ENCODE measurements at regions not wholly inside any gene's neighbourhood (a gene's known extent, or its start where the extent isn't known, plus 50 kb on each side); places are given as distances from the start of the nearest gene placed in this dataset.
"Not testable (repeated sequence)": the region's sequence is repeated elsewhere in the genome, so short reads cannot be mapped to it uniquely, and the experiment has no call there.

DNA sequence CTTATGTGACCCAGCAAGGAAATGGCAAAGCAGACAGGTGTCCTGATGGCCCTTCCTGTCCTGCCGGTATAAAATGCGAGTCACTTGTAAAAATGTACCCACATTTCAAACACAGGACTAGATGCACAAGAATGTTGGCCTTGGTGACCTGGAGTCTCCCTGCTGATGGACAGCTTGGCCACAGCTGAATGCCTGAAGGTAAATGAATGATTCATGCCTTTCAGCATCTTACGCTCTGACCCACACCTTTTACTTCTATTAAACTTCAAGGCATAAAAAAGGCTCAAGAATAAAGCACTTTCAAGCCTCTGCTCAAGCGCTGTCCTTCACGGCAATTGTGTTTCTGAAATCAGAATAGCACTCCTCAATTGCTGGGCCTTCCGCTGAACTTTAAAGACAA, 228.0 kb upstream of the SLCO3A1 start:
- no peak for DNase-seq

DNA sequence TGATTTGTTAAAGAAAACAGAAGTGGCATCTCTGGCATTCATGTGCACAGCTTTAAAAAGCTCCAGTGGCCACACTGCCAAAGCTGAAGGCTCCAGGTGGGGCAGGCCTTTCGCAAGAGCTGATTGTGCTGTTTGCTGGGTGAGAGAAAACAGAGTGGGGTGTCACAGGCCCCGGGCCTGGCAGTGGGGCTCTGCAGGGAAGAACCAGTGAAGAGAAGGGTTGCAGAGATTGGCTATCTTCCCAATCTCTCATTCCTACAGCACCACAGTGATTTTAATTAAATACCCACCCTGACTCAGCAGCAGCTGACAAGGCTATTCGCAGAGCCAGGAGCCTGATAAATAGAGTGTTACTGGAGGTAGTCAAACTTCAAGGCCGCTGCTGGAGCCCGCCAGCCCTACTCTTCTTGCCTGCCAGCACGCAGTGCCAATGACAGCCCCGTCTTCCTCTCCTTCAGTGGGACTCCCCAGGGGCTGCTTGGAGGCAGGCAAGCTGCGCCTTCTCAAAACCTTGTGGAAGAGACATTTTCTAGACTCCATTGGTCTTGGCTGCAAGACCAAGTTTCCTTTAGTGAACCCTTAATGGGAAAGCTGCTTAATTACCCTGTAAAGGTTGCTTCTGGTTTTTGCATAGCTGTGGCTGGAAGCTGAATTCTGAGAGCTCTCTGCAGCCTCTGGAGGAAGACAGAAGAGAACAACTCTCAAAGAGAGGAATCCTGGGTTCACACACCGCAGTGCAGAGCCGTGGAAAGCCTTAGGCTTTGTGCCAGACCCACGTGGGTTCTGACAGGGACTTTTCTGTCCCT, 225.8 kb upstream of the SLCO3A1 start:
- DNase-seq, result no peak

DNA sequence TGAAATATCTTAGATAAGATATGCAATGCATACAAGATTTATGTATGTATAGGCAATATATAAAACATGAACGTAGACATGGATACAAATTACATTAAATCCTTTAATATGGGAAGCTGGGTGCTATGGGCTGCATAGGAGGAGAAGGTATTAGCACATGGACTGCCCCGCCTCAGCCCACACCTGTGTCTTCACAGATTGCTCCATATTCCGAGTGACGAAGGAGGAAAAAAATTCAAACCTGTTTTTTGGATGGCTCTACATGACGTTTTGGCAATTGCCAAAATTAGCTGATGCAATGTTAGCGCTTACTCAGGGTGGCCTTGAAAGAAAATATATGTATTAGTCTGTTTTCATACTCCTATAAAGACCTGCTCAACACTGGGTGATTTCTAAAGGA, 223.4 kb upstream of the SLCO3A1 start:
- no peak for DNase-seq

DNA sequence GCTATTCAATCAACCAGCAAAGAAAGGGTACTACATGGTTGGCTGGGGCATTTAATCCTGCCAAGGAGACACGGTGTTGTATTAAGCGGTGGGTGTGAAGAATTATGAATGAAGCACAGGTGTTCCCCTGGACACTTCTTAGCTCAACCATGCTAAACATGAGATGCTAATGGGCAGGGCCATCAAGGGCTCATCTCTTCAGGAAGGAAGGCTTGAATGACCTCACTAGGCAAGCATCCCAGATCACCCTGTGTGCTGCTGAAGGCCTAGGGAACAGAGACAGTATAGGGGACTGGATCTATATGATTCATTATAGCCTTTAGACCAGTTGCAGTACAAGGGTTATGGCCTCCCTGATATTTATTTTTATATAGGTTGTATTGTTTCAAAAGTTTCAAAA, 221.3 kb upstream of the SLCO3A1 start:
- no peak for DNase-seq

DNA sequence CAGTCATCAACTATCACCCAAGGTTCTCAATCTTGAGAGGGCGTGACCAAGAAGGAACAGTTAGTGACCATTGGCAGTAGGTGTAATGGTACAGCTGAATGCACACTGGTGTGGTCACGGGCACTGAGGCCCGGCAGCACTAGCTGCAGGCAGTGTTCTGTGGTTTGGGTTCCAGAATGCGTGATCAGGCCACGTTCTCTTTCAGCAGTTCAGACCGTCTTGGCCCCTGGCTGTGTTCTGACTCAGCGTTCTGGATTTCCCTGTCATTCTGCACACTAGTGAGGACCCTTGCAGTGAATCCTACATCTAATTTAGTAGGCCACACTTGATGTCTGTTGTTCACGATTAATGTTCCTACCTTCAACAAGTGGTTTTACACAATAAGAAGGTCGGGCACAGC, 220.5 kb upstream of the SLCO3A1 start:
- no peak for DNase-seq

DNA sequence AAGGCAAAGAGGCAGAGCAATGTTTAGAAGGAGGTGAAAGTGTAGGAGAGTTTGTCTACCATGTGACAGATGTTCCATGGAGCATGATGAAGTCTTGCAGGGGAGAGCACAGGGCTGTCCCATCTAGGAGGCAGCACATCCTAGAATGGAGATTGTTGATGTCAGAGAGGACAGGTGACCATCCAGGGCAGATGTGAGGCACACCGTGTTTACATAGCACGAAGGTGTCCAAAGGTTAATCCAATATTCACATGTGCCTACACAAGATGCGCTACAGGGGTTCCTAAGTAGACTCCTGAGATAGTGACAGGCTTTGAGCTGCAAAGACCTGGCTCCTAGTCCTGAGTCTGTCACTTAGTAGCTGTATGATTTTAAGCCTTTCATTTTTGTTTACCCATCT, 219.3 kb upstream of the SLCO3A1 start:
- no peak for DNase-seq

DNA sequence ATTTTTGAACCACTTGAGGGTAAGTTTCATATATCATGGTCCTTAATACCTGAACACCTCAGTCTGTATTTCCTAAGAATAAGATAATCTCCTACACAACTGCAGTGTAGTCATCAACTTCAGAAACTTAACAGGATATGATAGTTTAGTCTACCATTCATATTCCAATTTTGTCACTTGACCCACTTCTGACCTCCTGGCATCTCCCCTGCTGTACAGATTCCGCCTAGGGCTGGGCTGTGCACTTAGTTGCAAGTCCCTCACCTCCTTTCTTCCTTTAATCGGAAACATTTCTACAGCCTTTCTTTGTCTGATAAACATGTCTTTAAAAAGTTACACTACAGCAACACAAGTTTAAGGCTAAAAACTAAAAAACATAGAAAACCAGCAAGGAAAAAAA, 218.4 kb upstream of the SLCO3A1 start:
- no peak for DNase-seq

DNA sequence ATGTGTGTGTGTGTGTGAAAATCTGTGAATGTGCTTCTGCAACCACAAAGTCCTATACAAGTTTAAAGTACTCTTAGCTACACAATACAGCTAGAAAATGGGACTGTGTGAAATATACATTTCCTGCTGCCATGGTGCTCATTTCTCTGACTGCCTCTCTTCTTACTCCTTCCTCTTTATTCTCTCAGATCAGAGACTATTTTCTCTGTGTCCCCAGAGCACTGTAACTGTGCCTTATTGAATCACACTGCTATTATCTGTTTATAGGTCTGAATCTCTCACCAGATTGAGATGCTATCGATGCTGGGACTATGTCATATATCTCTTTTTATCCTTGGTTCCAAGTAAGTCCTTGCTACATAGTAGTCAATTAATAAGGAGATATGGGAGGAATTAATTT, 217.9 kb upstream of the SLCO3A1 start:
- DNase-seq, result no peak

DNA sequence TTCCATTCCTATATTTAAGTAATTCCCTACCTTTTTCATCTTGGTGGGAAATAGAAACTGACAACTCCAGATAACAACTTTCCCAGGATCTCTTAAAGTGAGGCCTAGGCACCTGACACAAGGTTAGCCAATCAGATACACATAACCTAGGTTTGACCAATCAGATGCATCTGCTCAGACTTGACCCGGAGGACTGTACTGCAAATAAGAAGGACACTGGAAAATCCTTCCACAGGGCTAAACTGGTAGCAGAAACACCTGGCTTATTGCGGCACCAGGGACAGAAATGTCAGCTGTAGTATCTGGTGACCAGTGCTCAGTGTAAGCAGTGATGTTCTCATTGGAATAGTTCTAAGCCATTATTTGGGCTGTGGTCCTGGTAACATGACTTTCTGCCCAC, 204.5 kb upstream of the SLCO3A1 start:
- DNase-seq, result no peak

DNA sequence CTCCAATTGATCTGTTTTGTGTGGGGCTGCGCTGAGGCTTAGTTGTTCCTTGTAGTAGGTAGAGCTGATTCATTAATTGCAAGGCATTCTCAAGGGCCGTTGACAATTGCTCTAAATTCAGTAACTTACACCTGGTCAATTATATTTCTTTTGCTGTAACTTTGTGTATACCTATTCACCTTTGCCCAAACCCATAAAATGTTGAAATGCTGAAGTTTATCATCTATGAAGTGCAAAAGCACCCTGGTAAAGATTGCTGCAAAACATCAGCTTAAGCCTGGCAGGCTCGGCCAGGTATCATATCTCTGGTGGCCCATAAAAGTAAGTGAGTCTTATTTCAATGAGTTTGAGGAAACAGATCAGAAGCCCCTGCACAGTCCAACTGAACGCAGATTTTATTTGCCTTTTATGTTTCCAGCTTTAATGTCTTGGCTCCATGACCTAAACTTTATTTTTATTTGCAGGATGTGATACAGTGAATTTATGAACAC, 203.6 kb upstream of the SLCO3A1 start:
- DNase-seq, result no peak

DNA sequence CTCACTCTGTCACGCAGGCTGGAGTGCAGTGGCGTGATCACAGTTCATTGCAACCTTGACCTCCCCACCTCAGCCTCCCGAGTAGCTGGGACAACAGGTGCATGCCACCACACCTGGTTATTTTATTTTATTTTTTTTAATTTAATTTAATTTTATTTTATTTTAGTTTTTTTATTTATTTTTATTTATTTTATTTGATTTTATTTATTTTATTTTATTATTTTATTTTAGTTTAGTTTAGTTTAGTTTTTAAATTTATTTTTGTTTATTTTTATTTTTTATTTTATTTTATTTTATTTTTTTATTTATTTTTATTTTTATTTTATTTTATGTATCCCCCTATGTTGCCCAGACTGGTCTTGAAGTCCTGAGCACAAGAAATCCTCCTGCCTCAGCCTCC, 202.3 kb upstream of the SLCO3A1 start:
- DNase-seq, result no peak

DNA sequence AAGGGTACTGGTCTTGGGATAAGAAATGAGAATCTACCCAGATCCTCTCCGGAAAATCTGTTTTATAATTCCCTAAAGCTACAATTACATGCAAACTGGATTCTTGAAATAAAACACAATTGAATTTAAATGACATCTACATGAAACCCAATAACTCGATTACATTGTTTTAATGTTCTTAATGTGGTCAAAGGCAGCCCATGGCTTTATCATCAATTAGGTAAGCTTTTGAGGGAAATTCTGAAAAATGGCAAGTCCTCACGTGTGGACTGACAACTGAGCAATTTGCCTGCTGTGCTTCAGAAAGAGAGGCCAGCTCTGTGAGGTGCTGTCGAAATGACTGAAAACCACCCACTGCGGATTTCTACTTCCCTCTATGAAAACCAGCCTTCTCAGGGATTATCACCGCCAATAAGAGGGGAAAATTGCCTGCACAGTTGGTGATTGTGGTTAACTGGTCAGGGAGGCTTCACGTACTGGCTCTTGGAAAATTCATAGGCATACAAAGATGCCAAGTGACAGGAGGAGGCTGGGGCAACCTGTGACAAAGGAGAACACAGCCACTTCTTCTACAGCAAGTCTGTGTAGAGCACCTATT, 200.8 kb upstream of the SLCO3A1 start:
- DNase-seq, result no peak

DNA sequence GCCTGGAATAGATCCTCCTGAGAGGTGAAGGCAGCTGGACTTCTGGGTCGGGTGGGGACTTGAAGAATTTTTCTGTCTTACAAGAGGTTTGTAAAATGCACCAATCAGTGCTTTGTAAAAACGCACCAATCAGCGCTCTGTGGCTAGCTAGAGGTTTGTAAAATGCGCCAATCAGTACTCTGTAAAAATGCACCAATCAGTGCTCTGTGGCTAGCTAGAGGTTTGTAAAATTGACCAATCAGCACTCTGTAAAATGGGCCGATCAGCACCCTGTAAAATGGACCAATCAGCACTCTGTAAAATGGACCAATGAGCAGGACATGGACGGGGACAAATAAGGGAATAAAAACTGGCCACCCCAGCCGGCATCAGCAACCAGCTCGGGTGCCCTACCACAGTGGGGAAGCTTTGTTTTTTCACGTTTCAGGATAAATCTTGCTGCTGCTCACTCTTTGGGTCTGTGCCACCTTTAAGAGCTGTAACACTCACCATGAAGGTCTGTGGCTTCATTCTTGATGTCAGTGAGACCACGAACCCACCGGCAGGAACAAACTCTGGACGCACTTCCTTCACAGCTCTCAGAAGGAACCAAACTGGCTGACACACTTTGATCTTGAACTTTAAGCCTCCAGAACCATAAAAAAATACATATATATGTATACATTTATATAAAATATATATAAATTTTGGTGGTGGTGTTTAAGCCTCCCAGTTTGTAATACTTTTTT, 197.8 kb upstream of the SLCO3A1 start:
- not testable (repeated sequence) for DNase-seq

DNA sequence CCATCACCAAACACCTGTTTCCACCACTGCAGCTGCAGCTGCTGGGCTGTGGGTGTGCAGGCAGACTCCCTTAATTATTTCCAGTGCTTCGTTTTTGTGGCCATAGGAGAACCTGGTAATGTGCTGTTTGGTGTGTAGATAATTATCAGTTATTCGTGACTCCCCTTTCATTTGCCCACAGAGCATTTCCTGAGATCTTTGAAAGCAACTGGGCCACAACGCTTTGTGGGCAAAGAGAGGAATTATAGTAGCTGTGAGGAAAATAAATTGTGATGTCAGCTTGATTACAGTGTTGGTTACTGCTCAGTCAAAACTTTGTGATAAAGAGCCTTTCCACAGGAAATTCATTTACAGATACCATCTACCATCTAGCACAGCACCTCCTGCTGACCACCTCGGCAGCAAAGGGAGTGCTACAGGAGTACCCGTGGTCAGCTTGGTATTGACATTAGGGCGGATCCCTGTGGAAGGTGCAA, 193.3 kb upstream of the SLCO3A1 start:
- DNase-seq, result no peak

DNA sequence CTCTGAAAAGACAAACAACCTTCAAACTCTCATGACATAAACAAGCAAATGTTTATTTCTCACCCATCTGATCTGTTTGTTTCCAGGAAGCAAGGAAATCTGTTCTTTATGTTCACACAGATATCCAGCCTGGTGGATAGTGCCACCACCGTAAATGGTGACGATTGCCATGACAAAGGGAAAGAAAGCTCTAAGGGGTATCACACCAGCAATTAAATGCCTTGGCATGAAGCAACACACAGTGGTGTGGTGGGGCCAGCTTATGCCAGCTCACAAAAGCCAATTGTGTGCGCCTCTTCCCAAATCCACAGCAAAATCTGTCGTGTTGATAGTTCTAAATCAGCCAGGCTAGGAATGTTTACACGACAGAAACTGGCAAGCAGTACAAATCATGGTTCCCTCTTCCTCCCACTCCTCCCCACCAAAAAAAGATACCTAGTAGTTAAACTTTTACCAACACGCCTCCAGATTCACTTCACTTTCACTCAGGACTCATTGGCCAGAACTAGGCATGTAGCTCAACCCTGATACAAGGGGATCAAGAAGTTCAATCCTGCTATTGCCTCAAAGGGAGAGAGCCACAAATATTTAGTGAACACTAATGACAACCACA, 189.2 kb upstream of the SLCO3A1 start:
- DNase-seq, result no peak

DNA sequence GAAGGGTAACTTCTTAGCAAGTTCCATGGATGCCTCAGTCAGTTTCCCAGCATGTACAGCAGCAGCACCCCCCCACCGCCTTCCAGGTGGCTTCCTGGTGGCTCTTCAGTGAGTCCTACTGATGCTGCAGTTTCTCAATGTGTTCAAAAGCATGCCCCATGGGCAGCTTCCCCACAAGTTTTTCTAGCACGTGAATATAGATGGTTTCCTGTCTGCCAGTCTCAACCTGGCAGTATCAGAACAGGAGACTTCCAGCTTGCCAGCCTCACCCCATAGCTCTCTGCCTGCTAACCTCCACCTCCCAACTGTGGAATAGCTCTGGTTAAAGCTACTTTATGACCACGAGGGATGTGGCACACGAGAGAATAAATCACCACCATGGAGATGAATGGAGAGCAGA, 188.3 kb upstream of the SLCO3A1 start:
- no peak for DNase-seq

DNA sequence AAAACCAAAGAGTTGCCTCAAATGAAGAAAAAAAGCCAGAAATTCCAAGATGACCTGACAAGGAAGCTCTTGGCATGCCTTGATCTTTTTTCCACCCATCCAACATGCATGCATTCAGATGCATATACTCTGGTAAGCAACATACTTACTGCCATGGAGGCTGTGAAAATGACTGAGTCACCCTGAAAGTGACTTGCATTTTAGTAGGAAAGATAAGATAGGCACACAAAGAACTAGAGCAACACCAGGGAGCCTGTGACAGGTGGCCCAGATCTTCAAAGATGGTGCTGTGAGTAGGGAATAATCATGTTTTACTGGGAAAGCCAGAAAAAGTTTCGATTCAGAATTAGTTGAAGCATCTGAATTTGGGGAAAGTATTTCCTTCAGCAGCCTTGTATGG, 185.1 kb upstream of the SLCO3A1 start:
- no peak for DNase-seq

DNA sequence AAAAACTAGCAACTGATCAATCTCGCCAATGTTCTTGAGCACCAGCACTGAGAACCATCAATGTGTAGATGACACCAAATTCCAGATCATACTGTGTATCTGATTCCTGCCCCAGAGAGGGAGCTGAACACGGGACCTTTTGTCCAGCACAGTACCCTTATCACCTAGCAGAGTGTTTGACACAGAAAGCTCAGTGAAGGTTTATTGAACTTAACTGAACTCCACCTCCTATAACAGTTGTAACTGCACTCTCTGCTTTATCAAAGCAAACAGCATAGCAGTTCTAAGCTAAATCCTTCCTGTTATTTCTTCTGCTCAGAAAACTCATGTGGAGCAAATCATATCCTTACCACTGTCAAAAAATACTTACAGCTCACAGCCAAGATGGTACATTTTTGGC, 183.4 kb upstream of the SLCO3A1 start:
- no peak for DNase-seq

DNA sequence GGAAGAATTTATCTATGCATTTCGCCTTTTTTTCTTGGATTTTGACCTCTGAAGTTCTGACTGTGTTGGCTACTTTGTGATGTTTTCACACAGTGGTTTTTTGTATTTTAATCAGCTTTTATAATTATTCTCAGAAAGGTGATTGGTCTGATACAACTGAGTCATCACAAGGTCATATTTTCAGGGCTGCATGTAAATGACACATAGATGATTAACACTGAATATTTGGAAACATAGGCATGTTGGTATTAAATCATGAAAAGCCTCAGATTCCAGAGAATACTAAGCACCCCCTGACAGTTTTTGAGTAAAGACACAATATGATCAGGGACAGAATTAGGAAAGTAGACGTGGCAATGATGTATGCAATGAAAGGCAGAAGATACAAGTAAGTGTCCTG, 175.5 kb upstream of the SLCO3A1 start:
- no peak for DNase-seq

DNA sequence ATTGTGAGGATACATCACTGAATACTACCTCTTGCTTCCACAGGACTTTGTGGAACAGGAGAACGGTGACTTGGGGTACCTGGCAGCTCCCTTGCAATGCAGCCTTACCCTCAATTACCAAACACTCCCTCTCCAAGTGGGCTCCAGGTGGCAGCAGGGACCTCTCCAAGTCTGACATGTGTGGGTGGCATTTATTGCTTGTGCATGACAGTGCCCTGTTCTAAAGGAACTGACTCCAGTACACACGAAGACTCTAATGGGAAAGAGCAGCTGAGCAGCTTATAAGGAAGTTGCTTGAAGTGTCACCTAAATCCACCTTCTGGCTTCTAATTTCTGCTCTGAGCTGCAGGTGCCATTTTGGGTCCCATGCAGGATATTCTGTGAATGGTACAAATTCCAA, 174.1 kb upstream of the SLCO3A1 start:
- no peak for DNase-seq

DNA sequence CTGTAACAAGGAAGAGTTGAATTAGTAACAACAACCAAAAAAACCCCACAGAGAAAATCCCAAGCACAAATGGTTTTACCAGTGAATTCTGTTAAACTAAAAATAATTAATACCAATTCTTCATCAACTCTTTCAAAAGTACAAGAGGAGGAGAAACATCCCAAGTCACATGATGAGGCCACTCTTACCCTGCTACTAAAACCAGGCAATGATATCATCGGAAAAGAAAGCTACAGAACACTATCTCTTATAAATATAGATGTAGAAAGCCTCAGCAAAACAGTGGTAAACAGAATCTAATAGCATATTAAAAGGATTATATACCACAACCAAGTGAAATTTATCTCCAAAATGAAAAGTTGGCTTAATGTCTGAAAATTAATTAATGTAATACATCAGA, 168.1 kb upstream of the SLCO3A1 start:
- no peak for DNase-seq

DNA sequence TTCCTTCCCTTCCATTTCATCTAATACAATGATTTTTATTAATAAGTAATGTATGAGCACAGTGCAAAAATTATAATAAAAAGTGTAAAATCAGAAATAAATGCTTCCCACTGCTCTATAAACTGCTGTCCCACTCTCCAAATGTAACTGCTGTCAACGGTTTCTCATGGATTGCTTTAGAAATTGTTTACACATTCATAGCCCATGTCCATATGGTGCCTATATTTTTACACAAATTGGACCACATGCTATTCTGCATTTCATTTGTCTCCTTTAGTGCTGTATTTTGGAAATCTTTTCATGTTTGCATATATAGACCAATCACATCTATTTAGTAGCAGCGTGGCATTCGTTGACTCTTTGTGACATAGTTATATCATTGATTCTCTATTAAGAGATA, 164.7 kb upstream of the SLCO3A1 start:
- no peak for DNase-seq

DNA sequence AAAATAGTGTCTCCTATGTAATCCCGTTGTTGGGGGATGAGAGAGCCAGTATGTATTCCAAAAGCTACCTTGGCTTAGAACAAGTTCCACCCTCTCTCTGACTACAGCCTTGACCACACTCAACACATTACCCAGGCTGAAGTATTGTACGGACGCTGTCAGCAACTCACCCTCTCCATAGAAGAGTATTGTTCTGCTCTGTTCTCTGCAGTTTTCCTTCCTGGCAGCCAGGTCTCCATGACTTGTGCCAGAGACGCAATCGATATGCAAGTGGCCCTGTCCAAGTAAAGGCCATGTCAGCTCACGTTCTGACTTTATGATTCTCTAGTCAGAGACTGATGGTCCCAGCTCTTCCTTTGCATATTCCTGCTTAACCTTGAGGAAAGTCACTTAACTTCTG, 164.1 kb upstream of the SLCO3A1 start:
- no peak for DNase-seq

DNA sequence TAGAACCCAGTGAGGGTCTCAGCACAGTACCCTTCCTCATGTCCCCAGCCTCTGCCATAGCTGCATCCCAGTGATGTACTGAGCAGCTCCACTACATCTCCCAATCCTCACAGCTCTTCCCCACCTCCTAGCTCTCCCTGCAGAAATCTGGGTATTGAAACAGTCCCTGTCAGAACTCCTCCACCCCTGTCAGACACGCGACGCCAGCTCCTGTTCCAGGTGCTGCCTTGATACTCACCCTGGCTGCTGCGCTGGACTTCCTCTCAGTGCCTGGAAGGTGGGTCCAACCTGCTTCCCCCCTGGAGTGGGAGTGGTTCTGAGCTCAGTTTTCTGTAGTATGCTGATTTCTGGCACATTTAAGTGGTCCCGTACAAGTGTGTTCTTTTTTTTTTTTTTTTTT, 160.9 kb upstream of the SLCO3A1 start:
- no peak for DNase-seq
